HUES6 (cell line): ENCODE measurements at regions not wholly inside any gene's neighbourhood (a gene's known extent, or its start where the extent isn't known, plus 50 kb on each side); places are given as distances from the start of the nearest gene placed in this dataset.
"Not testable (repeated sequence)": the region's sequence is repeated elsewhere in the genome, so short reads cannot be mapped to it uniquely, and the experiment has no call there.

Experiments
- H3K27ac ChIP-seq: 2 replicates; pipeline ENCODE4 v1.7.0; 2013; ENCODE audit warnings: low read depth, mild to moderate bottlenecking, low read length, inconsistent platforms
- H3K27me3 ChIP-seq: 2 replicates; pipeline ENCODE4 v1.6.1; 2013; ENCODE audit warnings: low read length; ENCODE audit not compliant: control insufficient read depth, insufficient read depth
- H3K36me3 ChIP-seq: 2 replicates; pipeline ENCODE4 v1.6.1; 2013; ENCODE audit warnings: low read length; ENCODE audit not compliant: control insufficient read depth, insufficient read depth
- H3K4me1 ChIP-seq: 2 replicates; pipeline ENCODE4 v1.6.1; 2013; ENCODE audit warnings: low read length; ENCODE audit not compliant: control insufficient read depth, insufficient read depth
- H3K4me3 ChIP-seq: 2 replicates; pipeline ENCODE4 v1.5.1; 2013; ENCODE audit warnings: low read depth, low read length
- H3K9ac ChIP-seq: one replicate; pipeline ENCODE4 v1.6.1; 2013; ENCODE audit warnings: mild to moderate bottlenecking, low read length
- H3K9me3 ChIP-seq: 2 replicates; pipeline ENCODE4 v1.6.1; 2013; ENCODE audit warnings: low read depth, low read length; ENCODE audit not compliant: control insufficient read depth, insufficient read depth

DNA sequence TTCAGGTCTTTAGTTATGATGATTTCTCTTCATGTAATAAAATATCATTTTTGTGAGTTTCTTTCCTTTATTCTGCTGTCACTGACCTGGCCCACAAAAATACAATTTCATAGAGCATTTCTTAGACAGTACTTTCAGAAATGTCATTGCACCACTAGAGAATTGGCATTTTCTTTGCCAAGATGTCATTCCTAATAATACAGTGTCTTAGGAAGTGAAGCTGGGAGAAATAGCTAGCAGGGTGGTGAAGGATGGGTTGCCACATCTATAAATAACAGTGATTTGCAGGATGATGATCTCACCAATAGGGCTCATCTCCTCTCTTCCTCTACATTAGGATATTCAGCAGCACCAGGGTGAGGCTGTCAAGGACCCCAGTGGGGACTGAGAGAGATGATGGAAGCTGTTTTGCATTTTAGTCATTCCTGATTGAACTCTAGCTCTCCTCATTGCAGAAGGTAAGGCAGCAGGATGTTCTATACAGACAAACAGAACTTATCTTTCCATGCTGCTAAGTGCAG, 452.1 kb downstream of the NXPH1 start:
- peaks cover 9% of the 10 kb centered on the region for H3K9me3 ChIP-seq
- H3K9ac ChIP-seq, result no peak overlapping the region
- no peak overlapping the region for H3K27ac ChIP-seq
- no peaks in the 10 kb centered on the region for H3K36me3 ChIP-seq
- no peak overlapping the region for H3K4me3 ChIP-seq
- no peaks in the 10 kb centered on the region for H3K4me1 ChIP-seq
- H3K27me3 ChIP-seq, result no peaks in the 10 kb centered on the region

DNA sequence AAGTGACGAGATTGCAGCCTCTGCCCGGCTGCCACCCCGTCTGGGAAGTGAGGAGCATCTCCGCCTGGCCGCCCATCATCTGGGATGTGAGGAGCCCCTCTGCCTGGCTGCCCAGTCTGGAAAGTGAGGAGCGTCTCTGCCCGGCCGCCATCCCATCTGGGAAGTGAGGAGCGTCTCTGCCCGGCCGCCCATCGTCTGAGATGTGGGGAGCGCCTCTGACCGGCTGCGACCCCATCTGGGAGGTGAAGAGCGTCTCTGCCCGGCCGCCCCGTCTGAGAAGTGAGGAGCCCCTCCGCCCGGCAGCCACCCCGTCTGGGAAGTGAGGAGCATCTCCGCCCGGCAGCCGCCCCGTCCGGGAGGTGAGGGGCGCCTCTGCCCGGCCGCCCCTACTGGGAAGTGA, 456.9 kb downstream of the NXPH1 start:
- not testable (repeated sequence) for H3K9ac ChIP-seq, H3K9me3 ChIP-seq, H3K36me3 ChIP-seq, H3K27ac ChIP-seq, H3K27me3 ChIP-seq, H3K4me1 ChIP-seq, H3K4me3 ChIP-seq

DNA sequence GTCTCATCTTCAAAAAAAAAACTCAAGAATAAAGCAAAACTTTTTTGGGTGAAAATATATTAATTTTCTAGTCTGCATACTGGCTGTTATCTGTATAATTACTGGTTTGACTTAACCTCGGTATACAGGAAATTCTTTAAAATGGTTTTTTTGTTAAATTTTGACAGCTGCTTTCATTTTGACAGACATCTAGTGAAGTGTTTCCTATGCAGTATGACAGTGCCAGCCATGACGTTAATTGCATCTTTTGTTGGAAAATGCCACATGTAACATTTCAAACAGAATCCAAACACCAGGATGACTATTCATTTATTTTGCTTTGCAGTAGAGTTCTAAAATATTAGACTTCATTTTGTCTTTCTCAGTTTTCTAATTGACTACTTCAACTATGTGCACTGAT, 460.4 kb downstream of the NXPH1 start:
- no peak overlapping the region for H3K4me3 ChIP-seq
- no peak overlapping the region for H3K27ac ChIP-seq
- no peaks in the 10 kb centered on the region for H3K36me3 ChIP-seq
- peaks cover 9% of the 10 kb centered on the region for H3K9me3 ChIP-seq
- no peaks in the 10 kb centered on the region for H3K27me3 ChIP-seq
- H3K9ac ChIP-seq, result no peak overlapping the region
- no peaks in the 10 kb centered on the region for H3K4me1 ChIP-seq

DNA sequence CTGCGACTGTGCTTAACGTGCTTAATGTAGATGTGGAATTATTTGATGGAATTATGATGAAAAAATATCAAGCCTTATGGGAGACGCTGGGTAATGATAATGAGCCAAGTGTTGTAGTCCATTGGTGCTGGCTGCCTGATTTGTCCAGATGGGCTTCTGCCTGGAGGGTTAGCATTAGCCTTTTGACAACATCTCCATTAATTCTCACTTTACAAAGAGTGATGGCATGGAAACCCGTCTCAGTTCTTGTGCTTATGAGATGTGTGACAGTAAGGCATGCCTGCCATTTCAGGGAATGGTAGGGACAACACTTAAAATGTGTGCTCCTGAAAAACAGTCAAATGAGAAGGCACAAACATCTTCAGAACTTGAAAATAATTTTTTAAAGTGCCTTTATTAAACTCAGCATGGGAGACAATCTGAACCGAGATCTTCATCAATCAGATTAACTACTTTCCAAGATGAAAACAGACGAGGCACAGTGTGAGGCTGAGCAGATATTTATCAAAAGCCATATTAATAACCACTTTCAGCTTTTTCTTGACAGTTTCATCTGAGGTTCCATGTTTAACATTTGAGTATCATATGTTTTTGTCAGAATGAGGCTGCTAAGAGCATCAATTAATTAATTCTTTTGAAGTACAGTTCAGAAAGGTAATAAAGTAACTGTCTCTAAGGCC, 473.1 kb downstream of the NXPH1 start:
- Histone ChIP-seq H3K4me3 (no peak overlapping the region), H3K36me3 (no peaks in the 10 kb centered on the region), H3K4me1 (peaks cover 4% of the 10 kb centered on the region; the same call in 1 of the 2 replicates), H3K27me3 (no peaks in the 10 kb centered on the region), H3K27ac (no peak overlapping the region), H3K9ac (no peak overlapping the region), H3K9me3 (no peaks in the 10 kb centered on the region)

DNA sequence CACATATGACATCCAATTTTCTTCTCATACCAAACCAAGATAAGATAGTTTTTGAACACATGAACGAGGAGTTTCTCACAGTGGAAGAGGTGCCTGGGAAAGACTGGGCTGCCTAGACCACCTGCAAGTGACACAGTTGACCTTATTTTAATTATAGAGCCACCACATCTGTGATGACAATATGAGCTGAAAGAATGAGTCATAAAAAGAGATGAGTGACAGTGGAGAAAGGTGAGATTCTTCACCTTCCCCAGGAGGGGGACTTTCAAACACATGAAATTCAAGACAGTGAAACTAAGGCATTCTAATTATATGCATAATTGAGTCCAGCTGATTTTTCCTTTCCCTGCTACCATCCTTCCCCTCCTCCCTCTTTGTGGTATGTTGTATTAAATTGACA, 475.5 kb downstream of the NXPH1 start:
- H3K36me3 ChIP-seq, result no peaks in the 10 kb centered on the region
- no peaks in the 10 kb centered on the region for H3K27me3 ChIP-seq
- H3K4me1 ChIP-seq, result peaks cover 6% of the 10 kb centered on the region
- no peak overlapping the region for H3K9ac ChIP-seq
- H3K4me3 ChIP-seq, result no peak overlapping the region
- H3K27ac ChIP-seq, result no peak overlapping the region
- no peaks in the 10 kb centered on the region for H3K9me3 ChIP-seq

DNA sequence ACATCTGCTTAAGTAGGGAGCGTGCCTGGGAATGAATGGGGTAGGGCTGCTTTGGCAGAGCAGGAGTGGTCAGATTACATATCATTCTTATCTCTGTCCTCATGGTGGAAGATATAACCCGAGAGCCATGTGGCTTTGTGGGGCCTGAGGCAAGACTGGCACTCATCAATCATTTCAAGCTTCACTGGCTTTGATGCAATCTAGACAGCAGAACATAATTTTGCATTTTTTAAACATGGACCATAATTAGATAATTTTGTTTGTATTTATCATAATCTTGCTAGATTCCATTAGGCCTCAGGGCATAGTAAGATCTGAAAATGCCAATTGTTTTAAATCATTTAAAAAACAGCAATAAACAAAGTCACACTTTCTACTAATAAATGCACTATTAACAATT, 480.3 kb downstream of the NXPH1 start:
- no peaks in the 10 kb centered on the region for H3K36me3 ChIP-seq
- H3K9me3 ChIP-seq, result no peaks in the 10 kb centered on the region
- H3K27me3 ChIP-seq, result no peaks in the 10 kb centered on the region
- H3K9ac ChIP-seq, result no peak overlapping the region
- H3K4me3 ChIP-seq, result no peak overlapping the region
- H3K4me1 ChIP-seq, result peaks cover 6% of the 10 kb centered on the region
- H3K27ac ChIP-seq, result no peak overlapping the region

DNA sequence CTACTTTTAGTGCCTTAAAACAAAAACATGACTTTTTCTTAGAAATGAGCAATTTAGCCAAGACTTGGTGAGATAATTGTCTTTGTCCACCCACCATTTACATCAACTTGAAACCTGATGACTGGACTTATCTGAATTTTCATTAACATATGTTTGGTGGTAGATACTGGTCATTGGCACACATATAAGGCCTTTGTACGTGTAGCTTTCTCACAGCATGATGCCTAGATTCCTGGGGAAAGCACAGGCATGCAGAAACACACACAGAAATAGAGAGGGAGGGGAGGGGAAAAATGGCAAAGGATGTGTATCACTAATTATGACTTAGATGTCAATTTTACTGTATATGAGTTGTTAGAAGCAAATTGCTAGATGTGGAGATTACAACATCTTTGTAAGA, 488.4 kb downstream of the NXPH1 start:
- Histone ChIP-seq H3K27ac (no peak overlapping the region), H3K27me3 (no peaks in the 10 kb centered on the region), H3K9ac (no peak overlapping the region), H3K4me1 (0 out of 2 replicates have a peak, but pooled peaks cover 4% of the 10 kb centered on the region), H3K36me3 (no peaks in the 10 kb centered on the region), H3K4me3 (no peak overlapping the region), H3K9me3 (no peaks in the 10 kb centered on the region)

DNA sequence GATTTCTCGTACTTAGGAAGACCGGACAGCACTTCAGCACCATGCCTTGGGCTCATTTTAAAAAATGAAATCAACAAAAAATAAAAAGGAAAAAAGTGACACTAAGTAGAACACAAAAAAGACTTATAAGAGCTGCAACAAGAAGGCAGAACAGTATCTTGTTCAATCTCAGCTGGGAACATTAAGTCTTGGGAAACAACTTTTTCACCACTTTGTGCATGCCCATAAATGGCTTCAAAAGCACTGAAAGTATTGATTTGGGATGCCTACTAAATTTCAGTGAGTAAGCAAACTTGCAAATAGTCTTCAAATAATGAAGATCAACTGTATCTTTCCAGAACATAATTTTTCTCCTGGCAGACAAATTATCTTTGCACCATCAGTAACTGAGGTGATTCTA, 489.3 kb downstream of the NXPH1 start:
- H3K4me1 ChIP-seq, result 0 out of 2 replicates have a peak, but pooled peaks cover 4% of the 10 kb centered on the region

DNA sequence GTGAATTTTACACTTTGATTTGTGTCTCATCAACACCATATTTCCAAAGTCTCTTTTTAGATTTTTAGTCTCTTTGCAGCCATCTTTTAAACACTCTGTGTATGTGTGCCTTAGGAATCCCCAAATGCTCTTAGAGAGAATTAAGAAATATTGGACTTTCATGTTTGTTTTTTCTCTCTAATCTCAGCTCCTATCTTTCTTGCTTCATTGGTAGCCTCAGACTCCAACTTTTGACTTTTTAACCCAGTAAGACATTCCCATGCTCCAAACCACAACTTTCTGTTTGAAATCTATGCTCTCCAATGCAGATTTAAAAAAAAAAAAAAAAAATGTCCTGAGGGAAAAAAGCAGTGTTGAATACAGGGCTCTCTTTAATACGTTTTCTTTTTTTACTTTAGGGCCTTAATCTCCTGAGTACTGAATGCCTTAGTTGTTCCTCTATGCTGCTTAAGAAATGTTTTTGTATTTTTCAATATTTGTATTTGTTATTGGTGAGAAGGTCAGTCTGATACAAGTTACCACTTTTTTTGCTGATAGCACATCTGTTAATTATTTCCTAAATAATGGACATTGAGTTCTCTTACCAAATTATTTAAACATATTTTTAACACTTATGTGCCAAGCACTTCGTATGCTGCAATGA, 489.9 kb downstream of the NXPH1 start:
- H3K27me3 ChIP-seq, result no peaks in the 10 kb centered on the region
- no peak overlapping the region for H3K27ac ChIP-seq
- no peaks in the 10 kb centered on the region for H3K9me3 ChIP-seq
- H3K4me1 ChIP-seq, result 0 out of 2 replicates have a peak, but pooled peaks cover 4% of the 10 kb centered on the region
- no peak overlapping the region for H3K9ac ChIP-seq
- no peaks in the 10 kb centered on the region for H3K36me3 ChIP-seq
- H3K4me3 ChIP-seq, result no peak overlapping the region

More for the DNA sequence above, 489.3 kb downstream of the NXPH1 start:
- Histone ChIP-seq H3K27ac (no peak overlapping the region), H3K36me3 (no peaks in the 10 kb centered on the region), H3K27me3 (no peaks in the 10 kb centered on the region), H3K4me3 (no peak overlapping the region), H3K9me3 (no peaks in the 10 kb centered on the region), H3K9ac (no peak overlapping the region)

DNA sequence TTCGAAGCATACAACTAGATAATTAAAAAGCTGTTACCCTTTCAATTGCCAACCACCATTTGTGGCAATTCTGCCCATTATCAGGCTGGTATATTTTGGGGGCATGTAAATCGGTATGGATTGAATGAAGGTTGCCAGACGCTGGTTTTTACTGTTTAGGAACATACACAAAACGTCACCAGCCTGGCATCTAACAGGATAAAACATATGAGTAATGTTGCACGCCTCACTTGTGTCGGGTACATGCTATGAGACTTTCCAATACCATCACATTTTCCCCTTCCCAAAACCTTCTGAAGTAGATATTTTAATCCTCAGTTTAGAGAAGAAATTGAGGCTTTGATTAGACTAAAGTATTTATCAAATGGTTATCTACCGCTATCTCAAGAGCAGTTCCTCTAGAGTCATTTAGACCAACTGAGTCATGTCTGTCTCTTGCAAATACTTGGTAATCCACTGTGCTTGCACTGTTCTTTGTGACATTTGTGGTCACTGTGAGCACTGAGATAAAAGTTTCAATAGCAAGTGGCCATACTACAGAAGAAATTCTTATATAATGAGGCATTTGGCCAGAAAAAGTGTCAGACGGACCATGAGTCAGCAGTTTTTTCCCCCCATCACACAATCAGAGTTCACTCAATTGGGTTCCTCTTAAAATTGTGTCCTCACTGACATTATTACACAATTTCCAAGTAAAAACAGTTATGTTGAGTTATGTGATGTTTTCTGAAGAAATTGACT, 498.7 kb downstream of the NXPH1 start:
- Histone ChIP-seq H3K27me3 (no peaks in the 10 kb centered on the region), H3K36me3 (no peaks in the 10 kb centered on the region), H3K9ac (no peak overlapping the region), H3K9me3 (no peaks in the 10 kb centered on the region), H3K4me1 (no peaks in the 10 kb centered on the region), H3K4me3 (no peak overlapping the region), H3K27ac (no peak overlapping the region)

DNA sequence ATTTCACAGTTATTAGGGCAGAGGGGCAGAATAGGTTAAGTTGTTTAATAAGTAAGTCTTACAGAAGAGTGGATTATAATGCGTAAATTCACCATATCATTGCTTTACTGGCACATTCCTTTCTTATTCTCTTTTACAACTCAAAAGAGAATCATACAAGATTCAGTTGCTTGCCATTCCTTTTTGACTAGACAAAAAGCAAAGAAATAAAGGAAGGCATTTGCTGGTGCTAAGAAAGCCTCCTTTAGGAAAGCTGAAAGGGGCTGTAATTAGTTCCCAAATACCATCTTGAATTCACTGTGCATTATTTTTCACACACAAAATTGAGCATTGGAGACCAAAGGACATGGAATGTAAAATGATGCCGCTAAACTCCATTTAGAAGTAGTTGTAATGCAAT, 499.3 kb downstream of the NXPH1 start:
- Histone ChIP-seq H3K9me3 (no peaks in the 10 kb centered on the region), H3K27ac (no peak overlapping the region), H3K27me3 (no peaks in the 10 kb centered on the region), H3K4me1 (no peaks in the 10 kb centered on the region), H3K4me3 (no peak overlapping the region), H3K36me3 (no peaks in the 10 kb centered on the region), H3K9ac (no peak overlapping the region)
